NCI-H526 treated with DMSO at 0.1 percent for 48 hours (cell line): ENCODE measurements at regions not wholly inside any gene's neighbourhood (a gene's known extent, or its start where the extent isn't known, plus 50 kb on each side); places are given as distances from the start of the nearest gene placed in this dataset.
"Not testable (repeated sequence)": the region's sequence is repeated elsewhere in the genome, so short reads cannot be mapped to it uniquely, and the experiment has no call there.

Experiments used
- DNase-seq: peaks from one replicate; lab custom pipeline; 2025; lab: John Stamatoyannopoulos, UW

DNA sequence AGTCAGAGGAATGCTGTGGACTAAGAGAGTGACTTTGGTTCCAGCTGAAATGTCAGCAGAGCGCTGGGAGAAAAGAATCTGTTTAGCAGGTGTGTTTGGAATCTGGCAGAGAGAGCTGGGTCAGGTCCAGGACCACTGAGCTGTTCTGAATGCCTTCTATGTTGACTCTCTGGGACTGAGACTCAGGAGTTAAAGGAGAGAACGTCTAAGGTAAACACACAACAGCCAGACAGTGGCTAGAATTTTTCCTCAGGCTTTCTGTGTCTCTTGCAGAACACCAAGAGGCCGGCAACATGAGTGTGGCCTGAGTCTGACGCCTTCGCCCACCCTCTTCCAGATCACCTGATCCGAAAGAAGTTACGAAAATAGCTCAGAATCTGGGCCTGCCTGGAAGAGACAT lies 107.2 kb upstream of the ZNF462 start:
- DNase-seq, result no peak

DNA sequence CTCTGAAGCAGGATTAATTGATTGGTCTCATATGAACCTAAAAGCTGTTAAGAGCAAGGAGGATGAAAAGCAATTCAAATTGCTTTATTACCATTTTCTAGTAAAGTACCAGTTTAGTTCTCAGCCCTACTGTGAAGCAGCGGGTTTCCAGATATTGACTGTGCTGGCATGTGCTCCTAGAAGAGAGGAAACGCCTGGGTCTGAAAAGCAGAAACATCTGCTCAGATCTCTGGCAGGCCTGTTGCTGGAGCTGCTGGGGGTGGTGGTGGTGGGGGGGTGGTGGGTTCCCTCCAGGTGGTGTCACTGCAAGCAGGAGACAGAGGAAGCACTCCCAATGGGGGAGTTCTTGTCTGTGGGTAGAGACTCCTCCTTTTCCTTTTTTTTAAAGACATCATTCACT lies 105.5 kb upstream of the ZNF462 start:
- DNase-seq, result no peak

DNA sequence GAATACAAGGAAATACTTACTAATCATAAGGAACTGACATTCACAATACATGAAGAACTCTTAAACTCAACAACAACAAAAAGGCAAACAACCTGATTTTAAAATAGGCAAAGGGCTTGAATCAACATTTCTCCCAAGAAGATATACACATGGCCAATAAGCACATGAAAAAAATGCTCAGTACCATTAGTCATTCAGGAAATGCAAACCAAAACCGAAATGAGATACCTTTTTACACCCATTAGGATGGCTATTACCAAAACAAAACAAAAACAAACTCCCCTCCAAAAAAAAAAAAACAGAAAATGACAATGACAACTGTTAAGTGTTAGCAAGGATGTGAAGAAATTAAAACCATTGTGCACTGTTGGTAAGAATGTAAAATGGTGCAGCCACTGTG lies 104.1 kb upstream of the ZNF462 start:
- DNase-seq, result no peak

DNA sequence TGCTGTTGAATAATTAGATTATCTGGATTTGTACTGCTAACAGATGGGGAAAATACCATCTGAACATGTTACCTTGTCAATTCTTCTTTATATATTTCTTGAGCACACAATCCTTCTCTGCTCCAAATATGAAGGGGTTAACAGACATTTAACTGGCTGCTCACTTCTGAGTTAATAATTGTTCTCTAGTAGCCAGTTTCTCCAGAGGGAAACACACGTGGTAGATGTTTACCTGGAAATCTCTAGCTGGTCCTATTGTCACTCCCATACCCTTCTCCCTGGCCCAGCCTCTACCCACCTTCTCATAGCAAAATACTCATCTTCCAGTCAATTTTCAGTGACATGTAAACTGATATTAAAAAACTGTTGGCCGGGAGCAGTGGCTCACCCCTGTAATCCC lies 101.5 kb upstream of the ZNF462 start:
- no peak for DNase-seq

DNA sequence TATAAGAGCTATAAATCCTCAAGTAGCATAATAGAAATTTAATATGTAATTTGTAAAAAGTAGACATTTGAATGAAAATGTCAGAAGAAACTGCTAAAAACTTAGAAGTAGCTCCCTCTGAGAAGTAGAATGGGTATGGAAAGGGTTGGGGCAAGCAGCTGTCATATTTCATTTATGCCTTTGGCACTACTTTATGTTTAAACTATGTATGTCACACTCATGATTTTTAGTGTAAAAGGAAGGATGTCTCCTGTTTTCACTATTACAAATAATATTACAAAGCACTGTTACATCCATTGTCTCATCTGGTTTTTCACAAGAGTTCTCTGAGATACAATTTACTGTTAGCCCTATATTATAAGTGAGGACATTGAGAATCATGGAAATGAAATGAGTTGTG lies 96.3 kb upstream of the ZNF462 start:
- no peak for DNase-seq

DNA sequence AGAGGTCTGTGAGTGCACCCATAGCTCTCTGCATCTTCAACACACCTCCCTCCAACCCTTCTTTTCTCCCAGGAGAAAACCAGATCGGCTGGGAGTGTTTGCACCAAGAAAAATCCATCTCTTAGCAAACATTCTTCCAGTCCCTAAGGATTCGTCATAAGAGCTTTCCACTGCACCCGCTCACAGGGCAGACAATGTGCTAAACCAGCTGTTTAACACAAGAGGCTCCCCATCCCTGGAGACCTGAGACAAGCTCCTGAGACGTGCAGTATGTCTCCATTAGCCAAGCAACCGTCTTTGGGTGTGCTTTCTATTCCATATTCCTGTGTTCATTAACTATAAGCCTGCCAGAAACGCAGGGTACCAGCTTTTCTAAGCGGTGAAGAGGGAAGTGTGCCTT lies 93.6 kb upstream of the ZNF462 start:
- DNase-seq, result no peak

DNA sequence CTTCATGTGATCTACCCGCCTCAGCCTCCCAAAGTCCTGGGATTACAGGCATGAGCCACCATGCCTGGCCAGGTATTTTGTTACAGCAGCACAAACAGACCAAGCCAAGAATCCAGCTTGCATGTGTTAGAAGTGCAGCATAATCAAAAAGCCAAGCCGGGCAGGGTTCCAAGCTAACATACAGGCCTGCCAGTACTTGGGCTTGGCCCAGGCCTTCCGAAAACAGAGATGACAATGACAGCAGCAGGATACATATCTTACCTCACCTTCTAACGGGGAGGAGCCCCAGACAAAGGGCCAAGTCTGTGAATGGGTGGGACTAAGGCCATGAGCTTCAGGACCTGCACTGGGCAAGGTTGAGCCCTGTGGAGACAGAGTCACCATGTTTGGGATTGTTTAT lies 91.4 kb upstream of the ZNF462 start:
- no peak for DNase-seq

DNA sequence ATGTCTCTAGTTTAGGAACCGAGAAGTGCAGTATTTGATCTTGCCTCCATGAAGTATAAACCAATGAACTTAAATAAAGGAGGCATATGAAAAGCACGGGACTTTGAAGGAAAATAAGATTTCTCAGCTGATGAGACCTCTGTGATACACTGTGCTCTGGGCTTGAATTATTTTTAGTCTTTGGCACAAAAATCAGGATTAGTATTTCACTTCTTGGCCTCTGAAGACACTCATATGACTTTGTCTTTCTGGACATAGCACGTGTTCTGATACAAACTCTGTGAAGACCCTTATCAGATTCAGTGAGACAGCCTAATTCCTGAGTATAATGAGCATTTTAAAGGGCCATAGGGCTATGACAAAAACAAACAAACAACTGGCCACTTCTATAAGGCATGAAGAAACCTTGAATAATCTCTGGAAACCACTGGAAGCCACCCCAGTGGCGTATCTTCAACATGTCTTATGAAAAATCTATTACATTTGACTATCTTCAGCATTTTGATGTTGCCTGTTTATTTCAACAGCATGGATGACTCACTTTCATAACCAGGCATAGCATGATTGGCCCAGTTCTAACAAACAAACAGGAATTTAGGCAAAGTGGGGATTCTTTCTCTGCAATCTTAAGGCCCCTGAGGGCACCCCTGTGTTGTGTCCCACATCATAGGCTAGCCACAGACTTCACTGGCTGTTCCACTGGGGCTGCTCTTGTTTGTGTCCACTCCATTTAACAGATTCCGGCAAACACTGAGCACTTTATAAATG lies 90.3 kb upstream of the ZNF462 start:
- no peak for DNase-seq

DNA sequence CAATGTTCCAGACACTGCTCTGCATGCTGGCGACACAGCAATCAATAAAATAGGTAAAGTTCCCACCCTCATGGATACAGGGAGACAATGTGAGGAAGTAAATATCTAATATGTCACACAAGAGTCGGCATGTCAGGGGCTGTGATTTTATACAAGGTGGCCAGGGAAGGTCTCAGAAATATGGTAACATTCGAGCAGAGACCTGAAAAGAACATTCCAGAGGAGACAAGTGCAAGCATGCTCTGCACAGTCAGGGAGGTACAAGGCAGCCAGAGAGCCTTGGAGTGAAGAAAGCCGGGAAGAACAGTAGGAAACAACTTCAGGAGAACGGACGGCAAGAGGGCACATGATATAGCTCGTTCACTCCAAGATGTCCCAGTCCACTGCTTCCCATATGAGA lies 89.2 kb upstream of the ZNF462 start:
- DNase-seq, result no peak

DNA sequence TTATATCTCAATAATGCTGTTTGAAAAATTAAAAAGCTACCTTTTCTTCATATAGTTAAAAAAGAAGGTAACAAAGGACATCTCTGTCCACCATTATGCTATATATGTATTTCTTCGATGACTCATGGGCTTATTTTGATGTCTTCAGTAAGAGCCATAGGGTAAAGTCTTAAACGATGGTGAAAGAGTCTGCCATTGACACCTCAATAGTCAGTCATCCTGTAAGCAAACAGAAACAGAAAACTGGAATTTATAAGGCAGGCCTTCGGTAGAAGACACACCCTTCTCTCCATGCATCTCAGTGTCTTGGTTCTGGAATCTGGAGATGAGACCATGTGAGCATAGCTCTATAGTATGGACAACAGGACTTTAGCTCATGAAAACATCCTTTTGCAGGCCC lies 87.0 kb upstream of the ZNF462 start:
- DNase-seq, result no peak

DNA sequence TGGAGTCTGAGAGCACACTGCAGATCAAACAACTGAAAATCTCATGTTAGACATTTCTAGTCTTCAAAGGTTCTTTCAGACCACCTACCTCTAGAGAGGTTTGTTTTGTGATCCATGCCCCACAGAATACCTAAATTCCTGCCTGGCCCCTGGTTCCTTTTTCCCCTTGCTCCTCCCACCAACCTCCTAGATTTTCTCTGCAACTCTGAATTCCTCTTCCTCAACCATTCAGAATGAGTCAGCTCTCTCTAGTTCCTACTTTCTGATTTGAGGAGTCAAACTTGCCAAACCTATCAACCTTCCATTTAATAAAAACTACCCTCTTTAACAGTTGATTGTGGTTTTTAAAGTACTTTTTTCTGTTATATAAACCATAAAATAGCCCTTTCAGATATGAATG lies 83.2 kb upstream of the ZNF462 start:
- no peak for DNase-seq

DNA sequence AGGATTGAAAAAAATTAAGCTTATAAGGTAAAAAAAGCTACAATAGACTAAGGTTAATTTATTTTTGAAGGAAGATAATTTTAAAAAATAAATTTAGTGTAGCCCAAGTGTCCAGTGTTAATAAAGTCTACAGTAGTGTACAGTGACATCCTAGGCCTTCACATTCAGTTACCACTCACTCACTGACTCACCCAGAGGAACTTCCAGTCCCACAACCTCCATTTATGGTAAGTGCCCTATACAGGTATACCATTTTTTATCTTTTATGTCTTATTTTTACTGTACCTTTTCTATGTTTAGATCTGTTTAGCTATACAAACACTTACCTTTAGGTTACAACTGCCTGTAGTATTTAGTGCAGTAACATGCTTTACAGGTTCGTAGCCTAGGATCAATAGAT lies 79.8 kb upstream of the ZNF462 start:
- DNase-seq, result no peak

DNA sequence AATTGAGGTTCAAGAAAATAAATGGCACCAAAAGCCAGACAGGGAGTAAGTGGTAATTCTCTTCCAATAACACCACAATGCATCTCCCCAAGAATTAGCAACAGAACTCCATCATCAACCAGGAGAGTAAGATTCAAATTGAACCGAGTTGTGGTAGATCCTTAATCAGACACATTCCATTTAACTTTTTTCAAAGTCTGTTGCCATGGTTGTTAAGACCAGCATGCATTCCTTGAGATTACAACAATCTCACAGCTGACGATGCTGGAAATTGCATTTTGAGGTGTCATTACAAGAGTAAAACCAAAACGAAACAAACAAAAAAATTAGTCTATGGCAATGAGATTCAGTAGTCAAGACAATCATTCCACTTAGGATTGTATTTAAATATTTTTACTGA lies 78.9 kb upstream of the ZNF462 start:
- DNase-seq, result no peak

DNA sequence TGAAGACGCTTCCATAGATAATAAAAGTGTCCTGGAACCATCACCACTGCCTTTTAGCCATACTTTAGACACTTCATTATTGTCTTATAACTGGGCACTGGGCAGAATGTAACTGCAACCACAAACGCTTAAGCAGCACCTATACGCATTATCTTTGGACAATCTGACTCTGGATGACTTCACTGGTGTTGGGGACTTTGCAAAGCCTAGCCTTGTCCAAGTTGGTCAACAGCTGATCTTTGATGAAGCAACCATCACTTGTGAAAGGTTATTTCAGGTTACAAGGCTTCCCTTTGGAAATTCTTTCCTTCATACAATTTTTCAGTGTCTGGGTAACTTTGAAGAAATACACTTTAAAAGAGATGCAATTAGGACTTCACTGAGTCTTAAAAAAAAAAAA lies 77.8 kb upstream of the ZNF462 start:
- DNase-seq, result no peak

DNA sequence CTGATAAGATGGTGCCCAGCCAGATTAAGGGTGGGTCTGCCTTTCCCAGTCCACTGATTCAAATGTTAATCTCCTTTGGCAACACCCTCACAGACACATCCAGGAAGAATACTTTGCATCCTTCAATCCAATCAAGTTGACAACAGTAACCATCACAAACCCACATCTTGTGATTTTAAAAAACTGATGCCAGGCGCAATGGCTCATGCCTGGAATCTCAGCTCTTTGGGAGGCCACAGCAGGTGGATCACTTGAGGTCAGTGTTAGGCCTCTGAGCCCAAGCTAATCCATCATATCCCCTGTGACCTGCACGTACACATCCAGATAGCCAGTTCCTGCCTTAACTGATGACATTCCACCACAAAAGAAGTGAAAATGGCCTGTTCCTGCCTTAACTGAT lies 74.9 kb upstream of the ZNF462 start:
- DNase-seq, result not testable (repeated sequence)

DNA sequence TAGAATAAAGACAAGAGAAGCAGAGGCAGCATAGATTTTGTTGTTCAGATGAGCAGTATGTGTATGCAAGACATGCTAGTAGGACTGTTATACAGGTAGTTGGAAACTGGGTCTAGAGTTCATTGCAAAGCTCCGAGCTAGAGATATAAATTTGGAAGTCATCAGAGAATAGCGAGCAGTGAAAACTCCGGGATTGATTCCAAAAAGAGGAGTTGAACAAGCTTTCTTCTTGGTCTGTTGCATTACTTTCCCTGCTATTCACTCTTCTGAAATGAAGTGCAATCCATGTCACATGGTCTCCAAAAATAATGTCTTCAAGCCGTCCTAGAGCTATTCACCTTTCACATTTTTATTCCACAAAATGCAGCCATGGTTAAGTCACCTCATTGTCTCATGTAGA lies 67.9 kb upstream of the ZNF462 start:
- DNase-seq, result no peak

DNA sequence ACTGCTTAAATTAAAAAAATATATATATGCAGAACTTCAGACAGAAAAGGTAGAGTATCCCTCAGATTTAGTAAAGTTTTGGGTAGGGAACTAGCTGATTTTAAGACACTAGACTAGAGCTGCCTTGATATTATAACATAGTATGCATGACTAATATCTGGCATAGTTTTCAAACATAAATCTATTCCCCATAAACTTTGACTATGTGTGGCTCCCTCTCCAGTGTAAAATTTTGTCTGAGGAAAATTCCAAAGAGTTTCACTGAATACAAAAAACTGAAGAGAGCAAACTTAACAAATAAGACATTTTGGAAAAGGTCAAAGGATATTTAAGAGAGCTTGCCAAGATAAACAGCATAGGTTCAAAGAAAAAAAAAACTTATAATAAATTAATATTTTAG lies 66.2 kb upstream of the ZNF462 start:
- no peak for DNase-seq

DNA sequence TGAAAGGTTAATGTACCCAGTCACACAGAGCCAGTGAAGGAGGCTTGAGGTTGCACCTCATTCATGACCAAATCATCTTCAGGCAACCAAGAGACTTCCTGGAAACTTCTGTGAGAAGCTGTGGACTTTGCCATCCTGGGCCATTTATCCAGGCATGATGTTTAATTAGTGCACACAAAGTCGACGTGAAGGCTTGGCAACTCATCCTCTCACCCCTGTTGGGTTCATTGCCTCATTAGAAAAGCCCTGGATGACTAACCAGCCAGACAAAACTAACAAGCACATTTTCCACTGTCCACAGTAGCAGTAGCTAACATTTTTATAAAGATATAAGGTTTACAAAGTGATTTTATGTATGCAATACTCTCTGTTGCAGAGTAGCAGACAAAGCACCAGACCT lies 65.7 kb upstream of the ZNF462 start:
- DNase-seq, result no peak

DNA sequence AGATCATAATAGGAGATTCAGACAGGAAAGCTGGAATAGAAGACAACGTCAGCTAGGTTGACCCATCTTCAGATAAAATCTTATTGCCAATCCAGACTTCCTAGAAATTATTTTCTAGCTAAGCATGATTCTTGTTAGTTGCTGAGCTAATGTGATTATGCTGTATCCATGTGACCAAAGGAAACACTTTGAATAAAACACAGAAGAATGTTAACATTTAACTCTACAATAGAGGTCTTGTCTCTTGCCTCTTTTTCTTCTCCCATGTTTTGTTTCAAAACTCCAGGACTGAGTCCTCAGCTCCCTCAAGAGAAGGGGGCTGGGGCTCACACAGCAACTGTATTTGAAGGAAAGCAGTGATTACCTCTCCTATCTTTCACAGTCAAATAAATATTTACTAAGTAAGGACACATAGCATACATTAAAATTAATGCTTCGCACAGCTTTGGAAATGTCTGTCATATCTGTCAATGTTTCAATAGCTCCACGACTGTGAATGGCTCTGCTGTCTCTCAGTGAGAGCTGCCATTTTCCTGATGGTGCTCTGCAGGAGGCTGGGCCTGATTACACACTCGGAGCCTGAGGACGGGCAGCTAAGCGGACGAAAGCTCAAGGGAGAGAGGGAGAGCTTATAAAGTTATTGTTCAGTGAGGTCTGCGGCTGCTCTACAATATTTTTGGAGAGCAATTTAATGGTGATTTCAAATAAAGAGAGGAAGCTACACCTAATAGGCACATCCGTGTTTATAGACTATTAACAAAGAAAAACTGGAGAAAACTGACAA lies 64.8 kb upstream of the ZNF462 start:
- DNase-seq, result no peak

DNA sequence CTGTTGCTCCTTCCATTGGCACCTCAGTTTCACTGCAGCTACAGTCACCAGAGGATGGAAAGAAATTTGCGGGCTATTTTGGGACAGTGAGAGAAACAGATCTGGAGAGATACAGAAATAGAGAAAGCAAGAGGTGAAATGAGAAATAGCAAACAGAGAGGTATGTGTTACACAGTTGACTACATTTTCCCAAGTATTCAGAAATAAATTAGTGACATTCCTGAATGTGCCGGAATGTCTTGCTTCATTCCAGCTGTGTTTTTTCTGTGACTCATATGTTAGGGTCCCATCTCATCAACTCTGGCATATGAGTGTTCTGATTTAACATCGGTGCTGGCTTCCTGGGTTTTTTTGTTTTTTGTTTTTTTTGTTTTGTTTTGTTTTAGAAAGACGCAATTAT lies 63.8 kb upstream of the ZNF462 start:
- DNase-seq, result no peak

DNA sequence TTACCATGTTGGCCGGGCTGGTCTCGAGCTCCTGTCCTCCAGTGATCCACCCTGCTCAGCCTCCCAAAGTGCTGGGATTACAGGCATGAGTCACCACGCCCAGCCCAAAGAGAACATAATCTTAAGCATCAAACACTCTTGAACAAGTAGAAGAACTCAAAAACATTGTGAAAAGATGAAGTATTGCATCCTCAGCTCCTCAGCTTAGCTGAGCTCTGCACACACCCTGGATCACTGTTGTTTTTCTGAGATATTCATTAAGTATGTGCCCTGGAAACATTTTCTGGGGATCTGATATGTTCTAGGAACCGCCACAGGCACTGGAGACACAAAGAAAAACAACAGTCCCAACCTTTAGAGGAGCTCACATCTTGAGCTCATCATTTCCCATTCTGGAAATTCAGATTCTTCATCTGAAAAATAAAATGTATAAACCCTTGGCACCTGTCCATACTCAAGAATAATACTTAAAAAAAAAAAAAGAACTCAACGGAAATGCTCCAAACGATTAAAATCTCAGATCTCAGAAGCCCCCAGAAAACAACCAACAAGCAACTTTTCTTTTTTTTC lies 62.2 kb upstream of the ZNF462 start:
- no peak for DNase-seq

DNA sequence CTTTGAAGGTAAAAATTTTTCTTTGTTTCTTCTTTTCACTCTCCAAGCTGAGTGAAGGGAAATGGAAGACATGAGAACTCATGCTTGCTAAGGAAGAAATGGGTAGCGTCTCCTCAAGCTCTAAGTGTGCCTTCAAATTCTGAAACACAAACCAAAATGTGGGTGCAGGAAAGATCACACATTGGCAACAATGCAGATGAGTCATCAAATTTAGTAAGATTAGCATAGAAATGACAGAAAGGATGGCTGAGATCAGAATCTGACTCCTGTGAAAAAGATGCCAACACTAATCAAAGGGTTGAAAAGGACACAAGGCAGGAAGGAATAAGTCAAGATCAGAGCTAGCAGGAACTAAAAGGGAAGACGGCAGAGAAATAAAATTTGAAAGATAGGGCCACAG lies 61.1 kb upstream of the ZNF462 start:
- no peak for DNase-seq
